OCI-M2 (cell line): ENCODE measurements at regions not wholly inside any gene's neighbourhood (a gene's known extent, or its start where the extent isn't known, plus 50 kb on each side); places are given as distances from the start of the nearest gene placed in this dataset.

ENCODE experiments used
- DNase-seq: peaks from one replicate; lab custom pipeline; 2025; ENCODE audit not compliant: unreplicated experiment; lab: John Stamatoyannopoulos, UW

DNA sequence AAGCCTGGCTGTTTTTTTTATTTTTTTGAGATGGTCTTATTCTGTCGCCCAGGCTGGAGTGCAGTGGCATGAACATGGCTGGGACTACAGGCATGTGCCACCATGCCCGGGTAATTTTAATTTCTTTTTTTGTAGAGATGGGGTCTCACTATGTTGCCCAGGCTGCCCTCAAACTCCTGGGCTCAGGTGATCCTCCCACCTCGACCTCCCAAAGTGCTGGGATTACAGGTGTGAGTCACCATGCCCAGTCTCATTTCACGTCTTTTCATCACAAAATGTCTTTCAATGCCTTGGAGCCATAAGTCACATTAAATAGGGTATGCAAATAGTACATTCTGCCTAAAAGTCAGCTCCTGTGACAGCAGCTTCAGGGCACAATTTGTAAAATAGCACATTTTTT lies 52.8 kb downstream of the SOX2 start:
- DNase-seq, result no peak

DNA sequence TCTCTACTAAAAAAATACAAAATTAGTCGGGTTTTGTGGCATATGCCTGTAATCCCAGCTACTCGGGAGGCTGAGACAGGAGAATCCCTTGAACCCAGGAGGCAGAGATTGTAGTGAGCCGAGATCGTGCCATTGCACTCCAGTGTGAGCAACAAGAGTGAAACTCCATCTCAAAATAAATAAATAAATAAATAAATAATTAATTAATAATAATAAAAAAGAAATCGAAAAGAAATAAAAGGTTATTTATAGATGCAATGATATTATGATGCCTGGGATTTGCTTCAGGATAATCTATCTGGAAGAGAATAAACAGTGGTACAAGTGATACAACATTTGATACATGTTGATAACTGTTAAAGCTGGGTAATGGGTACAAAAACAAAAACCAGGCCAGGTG lies 58.6 kb downstream of the SOX2 start:
- DNase-seq, result no peak

DNA sequence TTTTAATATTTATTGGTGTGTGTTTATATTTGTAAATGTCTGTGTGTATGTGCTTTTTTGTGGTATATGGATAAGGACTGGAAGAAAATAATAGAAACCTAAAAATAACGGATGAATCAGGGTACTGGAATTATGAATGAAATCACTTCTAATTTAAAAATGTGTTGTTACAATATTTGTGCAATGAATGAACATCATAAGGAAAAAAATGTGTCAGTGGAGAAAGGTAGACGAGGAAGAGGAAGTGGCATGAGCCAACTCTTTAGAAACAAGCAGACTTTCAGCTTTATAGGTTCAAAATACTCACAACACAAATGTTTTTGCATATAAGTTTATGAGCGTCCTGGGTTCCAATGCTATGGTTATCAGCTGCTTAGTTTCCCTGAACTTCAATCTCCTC lies 59.4 kb downstream of the SOX2 start:
- no peak for DNase-seq

DNA sequence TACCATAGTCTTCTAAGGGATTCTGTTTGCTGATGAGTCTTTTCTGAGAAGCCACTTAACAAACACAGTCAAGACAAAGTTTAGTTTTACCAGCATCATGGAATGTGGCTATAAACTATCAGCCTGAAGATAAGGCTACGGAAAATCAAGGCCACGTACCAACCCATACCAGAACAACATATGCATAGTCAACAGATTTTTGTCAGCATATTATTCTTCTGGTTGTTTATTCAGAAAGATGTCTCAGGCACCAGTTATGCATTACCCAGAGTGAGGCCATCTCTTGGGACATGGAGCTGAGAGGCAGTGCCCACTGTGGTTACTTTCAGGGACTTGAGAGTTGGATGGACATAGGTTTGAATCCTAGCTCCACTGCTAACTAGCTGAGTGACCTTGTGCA lies 60.4 kb downstream of the SOX2 start:
- DNase-seq, result no peak

DNA sequence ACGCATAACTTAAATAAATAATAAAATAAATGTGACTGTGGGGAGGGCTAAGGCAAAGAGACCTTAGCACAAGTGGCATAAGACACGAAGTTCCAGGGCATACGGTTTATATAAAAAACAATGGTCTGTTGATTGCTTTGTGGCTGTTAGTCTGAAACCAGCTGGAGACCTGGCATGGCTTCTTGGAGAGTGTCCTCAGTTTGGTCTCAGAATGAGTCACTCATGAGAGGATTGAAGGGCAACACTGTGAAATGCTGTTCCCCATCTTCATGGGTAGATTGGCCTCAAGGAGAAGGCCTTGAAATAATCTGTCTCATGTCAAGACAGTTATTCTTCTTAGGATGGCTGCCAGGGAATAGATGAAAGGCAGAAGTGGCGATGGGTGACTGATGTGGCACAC lies 62.2 kb downstream of the SOX2 start:
- no peak for DNase-seq

DNA sequence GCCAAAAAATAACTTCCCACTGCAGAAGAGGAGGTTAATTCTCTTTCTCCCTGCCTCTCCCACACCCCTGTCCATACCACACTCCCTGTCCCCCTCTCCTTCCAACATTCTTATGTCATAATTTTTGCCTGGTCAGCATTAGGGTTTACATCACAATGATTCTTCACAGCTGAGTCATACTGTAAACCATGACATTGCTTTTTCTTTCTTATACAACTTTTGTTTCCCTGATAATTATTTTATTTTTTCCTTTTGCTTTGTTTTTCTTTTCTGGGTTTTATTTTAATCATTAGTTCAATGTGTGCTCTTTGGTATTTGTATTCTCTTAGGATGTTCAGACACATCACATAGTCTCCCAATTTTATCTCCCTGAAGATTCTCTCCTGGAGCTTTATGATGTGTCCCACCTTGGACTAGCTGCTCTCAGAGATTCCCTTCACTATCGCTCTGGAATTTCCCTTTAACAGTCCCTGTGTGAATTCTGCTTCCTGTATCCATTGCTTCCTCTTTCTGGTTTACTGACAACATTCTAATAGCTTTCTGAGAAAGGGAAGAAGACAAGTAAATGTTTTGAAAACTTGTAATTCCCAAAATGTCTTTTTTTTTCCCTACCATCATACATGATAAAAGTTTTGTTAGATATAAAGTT lies 70.7 kb downstream of the SOX2 start:
- no peak for DNase-seq

DNA sequence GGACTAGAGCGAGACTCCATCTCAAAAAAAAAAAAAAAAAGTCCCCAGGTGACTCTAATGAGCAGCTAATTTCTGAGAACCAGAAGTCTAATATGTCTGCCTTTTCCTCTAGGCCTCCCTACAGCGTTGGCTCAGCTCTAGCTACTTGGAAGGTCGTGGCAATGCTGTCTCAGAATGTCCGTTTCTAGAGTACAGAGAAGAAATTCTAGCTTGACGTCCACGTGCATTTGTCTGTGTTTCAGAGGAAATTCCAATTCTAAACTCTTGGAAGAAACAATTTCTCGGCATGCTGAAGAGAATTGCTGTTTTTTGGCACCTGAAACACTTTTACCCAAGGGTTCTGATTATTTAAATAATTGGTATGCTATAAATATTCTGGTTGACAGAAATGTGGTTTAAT lies 78.8 kb downstream of the SOX2 start:
- no peak for DNase-seq

DNA sequence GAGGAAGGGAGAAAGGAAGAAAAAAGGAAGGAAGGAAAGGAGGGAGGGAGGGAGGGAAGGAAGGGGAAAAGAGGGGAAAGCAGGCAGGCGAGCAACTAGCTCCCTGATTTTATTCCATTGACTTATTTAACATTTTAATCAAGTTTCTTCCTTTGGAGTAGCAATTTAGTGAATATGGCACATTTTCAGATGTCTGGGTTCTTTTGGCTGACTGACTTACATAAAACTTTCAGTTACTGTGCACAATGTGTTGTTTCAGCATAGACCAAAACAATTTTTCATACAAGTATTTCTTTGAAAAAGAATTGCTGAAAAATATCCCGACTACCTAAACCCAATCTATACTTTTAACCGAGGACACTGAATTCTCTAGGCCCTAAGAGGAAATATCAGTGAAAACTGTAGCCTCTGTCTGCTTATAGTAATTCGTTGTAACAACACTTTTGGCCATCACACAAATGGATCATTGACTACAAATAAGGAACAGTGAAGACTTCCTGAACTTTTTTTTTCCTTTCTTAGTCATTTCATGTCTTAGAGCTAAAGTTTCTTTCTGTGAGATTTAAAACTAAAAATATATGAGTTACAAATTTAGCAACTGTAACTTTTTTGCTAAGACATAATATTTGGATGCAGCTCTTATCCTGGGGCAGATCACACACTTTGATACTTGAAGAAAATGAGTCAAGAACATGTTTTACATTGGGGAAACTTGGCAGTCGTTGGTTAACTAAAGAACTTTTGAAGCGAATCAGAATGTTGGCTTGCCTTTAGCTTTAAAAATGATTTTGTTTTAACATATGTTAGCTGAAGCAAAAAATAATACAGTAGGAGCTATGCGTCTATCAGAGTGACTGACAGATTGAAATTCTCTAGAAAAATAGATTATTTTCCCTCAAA lies 79.6 kb downstream of the SOX2 start:
- DNase-seq, result no peak

DNA sequence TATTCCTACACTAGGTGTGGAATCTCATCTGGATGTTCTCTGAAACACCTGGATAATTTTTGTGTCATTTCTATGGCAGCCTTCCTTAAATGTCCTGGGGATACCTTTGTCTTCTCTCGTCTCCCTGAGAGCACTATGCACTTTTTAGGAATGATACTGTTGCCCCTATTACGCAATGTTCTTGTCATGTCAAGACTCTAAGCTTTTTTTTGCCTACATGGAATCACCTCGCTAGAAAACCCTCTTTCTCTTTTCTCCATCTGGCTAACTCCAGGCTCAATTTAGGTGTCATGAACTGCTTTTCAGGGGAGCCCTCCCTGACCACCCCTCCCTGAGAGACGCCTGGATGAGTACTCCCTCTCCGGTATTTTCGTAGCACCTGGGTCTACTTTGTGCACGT lies 81.3 kb downstream of the SOX2 start:
- DNase-seq, result no peak

DNA sequence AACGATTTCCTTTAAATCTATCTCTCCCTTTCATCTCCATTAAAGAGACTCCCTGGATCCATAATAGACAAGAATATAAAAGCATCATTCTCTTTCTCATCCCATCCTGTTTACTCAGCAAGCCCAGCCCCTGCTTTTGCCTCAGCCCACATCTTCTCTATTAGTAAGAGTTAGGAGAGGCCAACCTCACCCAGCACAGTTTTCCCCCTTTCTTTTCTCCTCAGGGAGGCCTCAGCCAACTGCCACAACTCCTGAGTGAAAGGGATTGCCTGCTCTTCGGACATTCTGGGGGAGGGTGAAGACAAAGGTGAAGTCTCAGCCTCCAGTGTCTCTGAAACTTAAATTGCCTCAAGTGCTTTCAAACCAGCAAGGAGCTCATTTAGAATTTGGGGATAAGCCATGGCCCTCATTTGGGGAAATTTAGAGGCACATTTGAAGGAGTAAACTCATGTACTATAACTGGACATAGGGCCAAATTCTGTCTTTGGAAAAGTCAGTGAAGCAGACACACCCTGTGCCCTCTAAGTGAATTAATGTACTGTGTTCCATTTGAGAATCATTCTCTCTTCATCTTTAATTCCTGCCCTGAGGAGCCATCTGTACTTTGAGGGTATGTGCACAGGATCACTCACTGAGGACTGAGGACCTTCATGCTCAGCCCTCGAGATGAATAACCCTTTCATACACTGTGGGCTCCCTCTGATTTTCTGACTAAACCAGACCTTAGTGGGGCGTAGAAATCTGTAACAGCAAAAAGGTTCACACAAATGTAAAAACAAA lies 82.5 kb downstream of the SOX2 start:
- DNase-seq, result no peak

DNA sequence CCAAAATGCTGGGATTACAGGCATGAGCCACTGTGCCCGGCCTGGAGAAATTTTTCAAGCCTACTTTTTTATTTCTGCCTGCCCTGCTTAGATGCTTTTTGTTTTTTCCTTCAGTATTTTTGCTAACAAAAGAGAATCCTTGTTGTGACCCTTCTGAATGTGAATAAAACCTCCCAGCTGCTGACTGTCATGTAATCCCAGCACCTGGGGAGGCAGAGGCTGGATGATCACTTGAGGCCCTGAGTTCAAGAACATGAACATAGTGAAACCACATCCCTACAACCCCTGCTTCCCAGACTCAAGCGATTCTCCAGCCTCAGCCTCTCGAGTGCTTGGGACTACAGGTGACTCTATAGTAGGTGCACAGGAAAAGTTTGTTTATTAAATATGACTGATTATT lies 84.9 kb downstream of the SOX2 start:
- no peak for DNase-seq

DNA sequence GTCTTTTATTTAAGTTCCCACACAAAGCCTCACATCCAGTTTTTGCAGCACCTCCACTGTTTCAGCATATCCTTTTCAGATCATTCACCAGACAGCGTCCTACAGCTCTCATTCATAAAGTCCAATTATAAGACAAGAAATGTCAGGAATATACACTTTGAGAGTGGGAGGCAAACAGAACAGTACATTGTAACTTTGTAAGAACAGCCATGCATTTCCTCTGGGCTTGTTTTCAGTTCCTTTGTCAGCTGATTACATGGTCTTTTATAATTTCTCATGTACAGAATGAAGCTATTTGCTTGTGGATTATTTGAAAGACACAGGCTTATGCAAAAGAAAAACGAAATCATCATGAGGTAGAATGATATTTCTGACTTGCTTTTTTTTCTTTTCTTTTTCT lies 85.7 kb downstream of the SOX2 start:
- no peak for DNase-seq

DNA sequence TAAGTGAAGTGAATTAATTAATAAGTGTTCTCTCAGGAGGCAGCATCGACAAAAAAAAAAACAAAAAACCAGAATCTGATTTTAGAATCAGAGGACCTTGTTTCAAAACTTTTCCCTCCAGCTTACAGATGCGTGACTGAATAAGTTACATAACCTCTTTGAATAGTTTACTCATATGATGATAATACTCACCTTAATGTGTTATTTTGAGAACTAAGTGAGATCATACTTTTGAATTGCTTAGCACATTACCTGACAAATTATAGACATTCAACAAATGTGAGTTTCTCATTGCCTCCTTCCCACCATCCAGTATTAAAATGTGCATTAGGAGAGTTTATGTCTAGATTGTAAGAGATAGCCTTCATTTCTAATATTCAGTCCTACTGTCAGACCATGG lies 94.0 kb downstream of the SOX2 start:
- no peak for DNase-seq

DNA sequence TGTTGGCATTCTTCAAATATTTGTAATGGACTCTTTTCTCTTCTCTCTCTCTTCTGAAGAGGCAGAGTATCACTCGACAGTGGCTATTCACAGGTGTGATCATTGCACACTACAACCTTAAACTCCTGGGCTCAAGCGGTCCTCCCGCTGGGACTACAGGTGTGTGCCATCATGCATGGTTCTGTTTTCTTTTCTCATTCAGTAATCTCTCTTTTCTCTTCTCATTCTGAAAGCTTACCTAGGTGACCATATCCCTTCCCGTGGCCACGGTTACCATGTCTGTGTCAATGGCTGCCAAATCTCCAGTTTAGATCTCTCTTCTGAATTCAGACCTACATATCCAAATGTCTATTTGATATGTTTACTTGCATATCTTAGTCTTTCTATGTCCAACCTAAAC lies 96.3 kb downstream of the SOX2 start:
- DNase-seq, result no peak

DNA sequence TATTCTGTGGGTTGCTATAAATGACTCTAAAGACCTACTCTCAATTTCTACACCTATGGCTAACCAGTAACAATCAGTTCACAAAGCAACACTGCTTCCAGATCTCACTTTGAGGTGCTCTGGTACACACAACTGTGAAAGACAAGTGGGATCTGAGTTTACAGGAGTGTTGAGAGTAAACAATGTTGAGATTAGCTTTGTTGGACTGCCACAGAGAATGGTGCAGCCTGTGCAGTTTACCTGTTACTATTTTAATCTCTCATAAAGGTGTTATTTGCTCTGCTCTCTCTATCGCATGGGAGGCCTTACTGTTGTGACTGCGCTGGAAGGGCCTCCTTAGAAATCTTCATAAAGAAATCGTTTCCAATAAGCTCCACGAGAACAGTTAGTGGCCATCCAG lies 112.0 kb downstream of the SOX2 start:
- no peak for DNase-seq

DNA sequence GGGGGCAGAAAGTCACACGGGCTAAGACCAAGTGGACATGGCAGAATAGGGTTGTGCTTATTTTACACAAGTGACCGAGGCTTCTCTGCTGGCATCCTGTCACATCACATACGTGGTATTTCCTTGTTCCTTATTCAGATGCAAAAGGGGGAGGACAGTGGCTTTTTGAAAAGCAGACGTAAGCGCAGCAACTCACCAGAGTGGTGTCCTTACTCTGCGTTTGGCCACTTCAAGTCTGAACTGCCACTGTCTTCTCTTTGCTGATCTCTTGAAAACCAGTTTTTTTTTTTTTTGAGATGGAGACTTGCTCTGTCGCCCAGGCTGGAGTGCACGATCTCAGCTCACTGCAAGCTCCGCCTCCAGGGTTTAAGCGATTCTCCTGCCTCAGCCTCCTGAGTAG lies 113.2 kb downstream of the SOX2 start:
- DNase-seq, result no peak

DNA sequence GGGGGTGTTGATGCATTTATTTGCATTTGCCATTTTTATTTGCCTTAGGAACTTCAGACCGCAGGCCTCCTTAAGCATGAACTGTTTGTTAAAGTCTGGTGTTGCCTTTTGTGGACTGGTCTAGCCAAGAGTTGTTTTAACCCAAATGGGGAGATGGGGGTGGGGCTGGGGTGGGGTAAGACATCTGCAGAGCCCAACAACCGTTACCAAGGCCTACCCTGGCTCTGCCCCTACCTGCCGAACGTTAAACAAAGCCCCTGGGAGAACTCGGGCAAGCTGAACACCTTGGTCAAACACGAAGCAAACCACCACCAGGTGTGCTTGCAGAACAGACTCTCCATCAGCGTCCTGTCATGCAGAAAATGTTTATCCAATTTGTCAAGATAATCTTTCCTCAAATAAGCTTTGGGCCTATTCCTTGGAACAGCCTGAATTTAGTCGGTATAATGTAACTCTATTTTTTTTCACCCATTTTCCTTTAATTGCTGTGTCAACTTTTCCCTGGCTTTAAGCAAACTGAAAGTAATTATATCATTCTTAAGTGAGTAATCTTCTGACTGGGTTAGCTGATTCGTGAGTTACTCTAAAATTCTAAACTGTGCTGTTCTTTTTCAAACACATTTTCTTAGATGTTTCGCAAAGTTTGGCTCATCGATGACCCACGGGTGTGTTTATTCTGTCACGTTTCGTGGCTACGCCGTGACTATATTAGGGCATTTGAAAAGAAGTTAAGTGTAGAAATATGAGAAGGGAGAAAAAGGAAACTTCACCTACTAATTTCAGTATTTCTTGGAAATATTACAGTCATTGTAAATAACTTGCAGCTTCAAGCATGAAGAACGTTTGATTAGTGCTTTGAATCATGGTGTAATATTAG lies 127.6 kb downstream of the SOX2 start:
- DNase-seq, result no peak

DNA sequence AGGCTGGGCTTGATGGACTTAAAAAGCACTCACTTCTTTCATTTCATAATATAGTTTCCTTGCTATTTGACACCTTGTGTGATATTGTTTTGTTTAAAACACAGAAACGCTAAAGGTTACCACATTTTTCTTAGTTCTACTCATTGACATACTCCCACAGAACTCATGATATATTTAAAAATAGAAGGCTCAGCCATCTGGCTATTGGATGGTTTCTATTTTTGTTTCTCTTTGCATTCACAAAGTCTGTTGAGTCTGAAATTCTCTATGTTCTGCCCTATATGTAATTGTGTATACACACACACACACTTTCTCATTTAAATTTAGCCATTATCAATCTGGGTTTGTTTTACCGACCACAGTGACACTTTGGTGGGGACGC lies 128.2 kb downstream of the SOX2 start:
- DNase-seq, result no peak

DNA sequence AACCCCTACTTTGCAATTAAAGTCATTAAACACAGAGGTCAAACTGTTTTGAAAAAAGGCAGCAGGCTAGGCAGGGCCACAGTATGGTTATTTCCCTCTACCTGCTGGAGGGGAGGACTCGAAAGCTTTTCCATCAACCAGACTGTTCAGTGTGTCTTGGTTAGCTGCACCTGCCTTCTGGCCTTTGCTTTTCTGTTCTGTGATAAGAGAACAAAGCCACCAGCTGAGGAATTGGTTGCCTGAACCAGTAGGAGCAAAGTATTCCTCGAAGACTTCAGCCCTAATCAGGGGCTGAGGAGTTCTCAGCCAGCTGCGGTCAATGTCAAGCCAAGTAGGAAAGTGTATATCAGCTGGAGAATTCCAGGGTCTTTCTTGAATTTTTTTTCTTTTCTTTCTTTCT lies 132.5 kb downstream of the SOX2 start:
- DNase-seq, result no peak

DNA sequence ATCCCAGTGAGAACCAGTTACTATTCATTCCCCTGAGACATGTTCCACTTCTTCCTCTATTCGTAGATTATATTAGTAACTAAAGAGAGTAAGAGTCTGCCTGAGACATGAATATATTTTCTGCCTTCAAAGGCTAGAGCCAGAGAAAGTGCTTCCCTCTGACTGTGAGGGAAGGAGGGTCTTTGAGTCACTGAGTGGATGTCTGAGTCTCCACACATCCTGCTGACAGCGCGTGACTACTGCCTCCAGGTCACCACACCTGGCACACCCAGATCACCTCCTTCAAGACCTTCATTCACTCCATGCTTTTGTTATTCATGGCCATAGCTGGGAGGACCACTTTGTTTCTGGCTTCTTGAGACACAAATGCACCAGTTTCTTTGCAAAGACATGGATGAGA lies 135.6 kb downstream of the SOX2 start:
- no peak for DNase-seq

DNA sequence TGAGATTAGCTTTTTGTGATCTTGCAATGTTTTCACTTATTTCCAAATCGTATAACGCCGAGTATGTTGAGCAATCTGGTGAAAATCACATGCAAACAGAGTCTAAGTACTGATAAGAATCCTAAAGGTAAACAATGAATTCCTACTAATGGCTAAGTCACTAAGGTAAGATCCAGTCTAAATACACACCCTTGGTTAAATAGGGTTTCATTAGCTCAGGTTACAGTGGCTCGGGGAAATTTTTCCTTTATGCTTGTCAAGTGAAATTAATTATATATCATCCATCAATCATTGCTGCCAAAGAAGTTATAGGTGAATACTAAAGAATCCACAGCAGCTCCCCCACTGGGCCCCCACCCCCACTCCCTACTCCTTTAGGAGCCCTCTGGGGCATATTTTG lies 139.3 kb downstream of the SOX2 start:
- DNase-seq, result no peak
